DMS53 treated with DMSO at 0.1 percent for 48 hours (cell line): ENCODE measurements at regions not wholly inside any gene's neighbourhood (a gene's known extent, or its start where the extent isn't known, plus 50 kb on each side); places are given as distances from the start of the nearest gene placed in this dataset.

ENCODE experiments used
- DNase-seq: peaks from one replicate; lab custom pipeline; 2025; ENCODE audit not compliant: unreplicated experiment; lab: John Stamatoyannopoulos, UW

- no peak for DNase-seq
Observed at GRCh38 chr13:47087241-47087640, 190.4 kb upstream of the HTR2A start.

- no peak for DNase-seq
Observed at GRCh38 chr13:47085346-47085745, 188.5 kb upstream of the HTR2A start.

- no peak for DNase-seq
Observed at GRCh38 chr13:47081850-47082249, 185.0 kb upstream of the HTR2A start.

GRCh38 chr13:47081246-47081645, 184.4 kb upstream of the HTR2A start:
- DNase-seq: no peak

- DNase-seq: no peak
Observed at GRCh38 chr13:47080621-47081020, 183.8 kb upstream of the HTR2A start.

- DNase-seq: no peak
Observed at GRCh38 chr13:47076500-47076899, 179.6 kb upstream of the HTR2A start.

GRCh38 chr13:47069133-47069532, 172.3 kb upstream of the HTR2A start:
- no peak for DNase-seq

- DNase-seq: no peak
Observed at GRCh38 chr13:47067306-47067705, 170.5 kb upstream of the HTR2A start.

GRCh38 chr13:47066226-47066625, 169.4 kb upstream of the HTR2A start:
- no peak for DNase-seq

GRCh38 chr13:47064381-47064780, 167.5 kb upstream of the HTR2A start:
- DNase-seq: no peak

GRCh38 chr13:47049276-47049989, 152.6 kb upstream of the HTR2A start:
- no peak for DNase-seq

GRCh38 chr13:47046706-47047105, 149.9 kb upstream of the HTR2A start:
- DNase-seq: no peak

- no peak for DNase-seq
Observed at GRCh38 chr13:47044842-47045241, 148.0 kb upstream of the HTR2A start.

- no peak for DNase-seq
Observed at GRCh38 chr13:47039106-47039505, 142.3 kb upstream of the HTR2A start.

GRCh38 chr13:47038188-47038587, 141.3 kb upstream of the HTR2A start:
- no peak for DNase-seq

GRCh38 chr13:47036294-47037008, 139.6 kb upstream of the HTR2A start:
- no peak for DNase-seq

- DNase-seq: no peak
Observed at GRCh38 chr13:47033216-47033615, 136.4 kb upstream of the HTR2A start.

- no peak for DNase-seq
Observed at GRCh38 chr13:47027780-47028437, 131.1 kb upstream of the HTR2A start.

- no peak for DNase-seq
Observed at GRCh38 chr13:47025791-47026447, 129.1 kb upstream of the HTR2A start.

GRCh38 chr13:47019977-47020376, 123.1 kb upstream of the HTR2A start:
- DNase-seq: no peak

GRCh38 chr13:47017476-47017875, 120.6 kb upstream of the HTR2A start:
- no peak for DNase-seq

GRCh38 chr13:47008318-47008717, 111.5 kb upstream of the HTR2A start:
- no peak for DNase-seq
